ENCODE measurements at regions not wholly inside any gene's neighbourhood (a gene's known extent, or its start where the extent isn't known, plus 50 kb on each side); places are given as distances from the start of the nearest gene placed in this dataset.

DNA sequence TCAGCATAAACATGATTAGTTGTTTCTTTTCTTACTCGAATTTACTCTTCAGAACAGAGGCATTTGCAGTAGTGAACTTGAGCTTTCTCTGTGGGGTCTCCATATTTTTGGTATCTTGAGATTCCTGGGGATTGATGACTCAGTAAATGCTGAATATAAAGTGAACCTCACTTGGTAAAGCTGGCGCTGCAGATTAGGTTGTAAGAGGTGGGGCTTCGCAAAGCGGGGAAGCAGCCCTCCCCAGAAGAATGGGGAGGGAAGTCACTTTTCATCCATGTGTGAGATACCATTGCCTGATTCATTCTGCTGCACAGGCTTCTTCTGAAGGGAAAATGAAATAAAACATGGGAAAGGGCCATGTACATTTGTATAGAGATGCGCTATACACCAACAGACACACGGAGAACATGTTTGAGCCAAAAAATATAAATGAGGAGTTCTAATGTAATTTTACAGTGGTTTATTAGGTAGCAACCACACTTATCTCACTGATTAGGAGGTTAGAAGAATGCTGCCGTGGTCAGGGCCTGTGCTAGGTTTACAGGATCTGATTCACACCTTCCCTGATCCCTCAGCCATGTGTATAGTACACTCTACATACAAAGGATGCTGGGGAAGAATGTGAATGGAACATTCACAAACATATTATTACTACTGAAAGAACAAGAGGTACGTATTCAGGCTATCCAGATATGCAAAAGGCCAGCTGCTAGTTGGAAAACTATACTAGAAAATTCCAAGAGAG is 63.5 kb downstream of the DNTTIP2 start:
- H3K27me3 ChIP-seq (ENCODE audit: low read depth, low read length), result no peaks in the 10 kb centered on the region
- no peaks in the 10 kb centered on the region for H3K79me2 ChIP-seq (ENCODE audit: low read length)
- H2AFZ ChIP-seq (ENCODE audit: low read depth, low read length), result no peak overlapping the region
- H3K9me3 ChIP-seq (ENCODE audit: insufficient read depth, low read length), result no peaks in the 10 kb centered on the region
- H3K27ac ChIP-seq (ENCODE audit: low read length), result no peak overlapping the region
- H3K4me3 ChIP-seq (ENCODE audit: low read length), result no peak overlapping the region
- peaks cover 26% of the 10 kb centered on the region for H3K4me1 ChIP-seq (ENCODE audit: low read length)
- H3K36me3 ChIP-seq (replicated peaks; ENCODE audit: low read depth, low read length), result no peaks in the 10 kb centered on the region
- no peak for TF ChIP-seq EZH2phosphoT487 (IDR thresholded peaks at IDR 0.05; ENCODE audit: low read depth)
- TF ChIP-seq CTCF (IDR thresholded peaks at IDR 0.05; ENCODE audit: low read depth, low read length), result no peak
- H4K20me1 ChIP-seq (ENCODE audit: insufficient read depth, low read length), result no peaks in the 10 kb centered on the region
- H3K9ac ChIP-seq (ENCODE audit: low read length), result no peak overlapping the region
- H3K4me2 ChIP-seq (ENCODE audit: low read length), result no peak overlapping the region

DNA sequence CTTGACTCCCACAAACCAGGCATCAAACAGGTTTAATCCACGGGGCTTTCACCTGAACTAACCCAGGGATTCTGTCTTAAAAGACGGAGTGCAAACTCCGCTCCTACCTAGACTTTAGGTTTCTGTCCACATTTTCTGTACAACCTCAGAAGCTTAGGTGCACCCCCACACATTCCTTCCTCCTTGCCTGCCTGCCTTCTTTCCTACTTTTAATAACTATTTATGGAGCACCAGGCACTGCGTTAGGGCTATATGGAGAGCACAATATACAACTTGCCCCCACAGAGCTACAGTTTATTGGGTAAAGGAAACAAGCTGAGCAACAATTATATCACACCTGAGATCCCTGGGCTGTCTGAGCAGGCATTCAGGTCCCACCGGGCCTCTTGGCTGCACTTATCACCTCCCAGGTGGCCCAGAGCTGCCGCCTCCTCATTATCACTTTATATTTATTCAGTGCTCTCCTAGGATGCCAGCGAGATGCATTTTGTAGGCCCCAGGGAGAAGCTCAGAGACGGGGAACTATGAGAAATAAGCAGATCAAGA is 64.1 kb downstream of the DNTTIP2 start:
- H3K9ac ChIP-seq (ENCODE audit: low read length), result no peak overlapping the region
- H3K36me3 ChIP-seq (replicated peaks; ENCODE audit: low read depth, low read length), result no peaks in the 10 kb centered on the region
- no peak for TF ChIP-seq CTCF (IDR thresholded peaks at IDR 0.05; ENCODE audit: low read depth, low read length)
- no peak for TF ChIP-seq EZH2phosphoT487 (IDR thresholded peaks at IDR 0.05; ENCODE audit: low read depth)
- H4K20me1 ChIP-seq (ENCODE audit: insufficient read depth, low read length), result no peaks in the 10 kb centered on the region
- H3K27me3 ChIP-seq (ENCODE audit: low read depth, low read length), result no peaks in the 10 kb centered on the region
- H3K4me3 ChIP-seq (ENCODE audit: low read length), result no peak overlapping the region
- peaks cover 26% of the 10 kb centered on the region for H3K4me1 ChIP-seq (ENCODE audit: low read length)
- H3K4me2 ChIP-seq (ENCODE audit: low read length), result no peak overlapping the region
- H3K79me2 ChIP-seq (ENCODE audit: low read length), result no peaks in the 10 kb centered on the region
- H2AFZ ChIP-seq (ENCODE audit: low read depth, low read length), result no peak overlapping the region
- no peak overlapping the region for H3K27ac ChIP-seq (ENCODE audit: low read length)
- H3K9me3 ChIP-seq (ENCODE audit: insufficient read depth, low read length), result no peaks in the 10 kb centered on the region

DNA sequence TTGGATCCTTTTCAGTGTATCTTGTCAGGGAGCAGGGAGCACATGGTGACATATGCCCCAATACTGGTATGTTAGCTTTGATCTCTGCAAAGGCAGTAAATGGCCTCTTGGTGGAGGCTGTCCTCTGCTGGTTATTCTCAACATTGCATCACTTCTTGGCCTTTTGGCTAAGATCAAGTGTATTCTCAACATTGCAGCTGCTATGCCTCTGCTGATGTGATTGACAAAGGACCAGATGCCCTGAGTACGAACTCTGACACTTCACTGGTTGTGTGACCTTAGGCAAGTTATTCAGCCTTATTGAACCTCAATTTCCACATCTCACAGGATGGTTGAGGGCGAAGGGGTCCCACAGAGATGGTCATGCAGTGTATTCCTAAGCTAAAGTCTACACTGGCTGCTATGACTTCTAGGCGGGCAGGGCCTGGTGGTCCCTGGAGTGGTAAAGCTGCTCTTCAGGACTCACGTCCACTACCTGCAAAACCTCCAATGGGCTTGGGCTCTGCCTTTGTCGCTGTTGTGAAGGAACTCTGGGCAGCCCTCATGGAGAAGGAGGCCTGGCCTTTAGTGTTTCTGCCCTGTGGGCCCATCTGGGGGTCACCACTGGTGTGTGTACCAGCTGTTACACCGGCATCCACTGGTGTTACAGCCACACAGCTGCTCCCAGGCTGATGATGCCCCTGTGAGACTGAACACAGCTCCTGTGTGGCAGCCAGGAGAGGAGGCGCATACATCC is 64.8 kb downstream of the DNTTIP2 start:
- Histone ChIP-seq H3K4me2 (ENCODE audit: low read length) (no peak overlapping the region), H3K4me3 (ENCODE audit: low read length) (no peak overlapping the region), H3K9me3 (ENCODE audit: insufficient read depth, low read length) (no peaks in the 10 kb centered on the region), H4K20me1 (ENCODE audit: insufficient read depth, low read length) (no peaks in the 10 kb centered on the region), H3K27ac (ENCODE audit: low read length) (no peak overlapping the region), H2AFZ (ENCODE audit: low read depth, low read length) (no peak overlapping the region), H3K4me1 (ENCODE audit: low read length) (peaks cover 26% of the 10 kb centered on the region), H3K27me3 (ENCODE audit: low read depth, low read length) (no peaks in the 10 kb centered on the region), H3K9ac (ENCODE audit: low read length) (no peak overlapping the region), H3K36me3 (replicated peaks; ENCODE audit: low read depth, low read length) (no peaks in the 10 kb centered on the region), H3K79me2 (ENCODE audit: low read length) (no peaks in the 10 kb centered on the region)
- TF ChIP-seq CTCF (IDR thresholded peaks at IDR 0.05; ENCODE audit: low read depth, low read length) (peak; percentile 86), EZH2phosphoT487 (IDR thresholded peaks at IDR 0.05; ENCODE audit: low read depth) (no peak)

DNA sequence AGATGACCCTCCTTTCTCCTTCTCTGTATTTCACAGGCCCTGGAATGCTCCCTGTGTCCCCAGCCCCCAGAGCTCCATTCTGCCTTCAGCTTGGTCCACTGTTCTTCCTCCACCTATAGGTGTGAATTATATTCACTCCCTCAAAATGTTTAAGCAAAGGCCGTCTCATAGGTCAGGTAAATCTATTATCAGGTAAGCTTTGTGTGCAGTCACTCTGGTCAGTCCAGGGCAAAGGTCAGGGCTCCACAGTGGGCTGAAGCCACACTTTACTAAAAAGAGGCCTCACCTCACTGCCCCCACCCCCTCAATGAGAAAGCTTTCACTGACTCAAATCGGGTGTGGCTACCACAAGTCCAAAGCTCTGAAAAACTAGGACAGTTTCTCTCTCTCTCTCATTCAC is 65.9 kb downstream of the DNTTIP2 start:
- Histone ChIP-seq H3K4me1 (ENCODE audit: low read length) (peaks cover 23% of the 10 kb centered on the region), H3K4me3 (ENCODE audit: low read length) (no peak overlapping the region), H3K9ac (ENCODE audit: low read length) (no peak overlapping the region), H3K9me3 (ENCODE audit: insufficient read depth, low read length) (no peaks in the 10 kb centered on the region), H3K27me3 (ENCODE audit: low read depth, low read length) (no peaks in the 10 kb centered on the region), H3K27ac (ENCODE audit: low read length) (no peak overlapping the region), H4K20me1 (ENCODE audit: insufficient read depth, low read length) (no peaks in the 10 kb centered on the region), H3K4me2 (ENCODE audit: low read length) (no peak overlapping the region), H3K79me2 (ENCODE audit: low read length) (no peaks in the 10 kb centered on the region), H2AFZ (ENCODE audit: low read depth, low read length) (no peak overlapping the region), H3K36me3 (replicated peaks; ENCODE audit: low read depth, low read length) (no peaks in the 10 kb centered on the region)
- no peak for TF ChIP-seq CTCF (IDR thresholded peaks at IDR 0.05; ENCODE audit: low read depth, low read length)
- no peak for TF ChIP-seq EZH2phosphoT487 (IDR thresholded peaks at IDR 0.05; ENCODE audit: low read depth)
